GM10248 (cell line): ENCODE measurements at regions not wholly inside any gene's neighbourhood (a gene's known extent, or its start where the extent isn't known, plus 50 kb on each side); places are given as distances from the start of the nearest gene placed in this dataset.
A peak's percentile ranks its signal among the peaks of the same experiment; 100 is the strongest.

ENCODE experiments used
- CTCF ChIA-PET: fragments of 300-600 bp; sonication (Branson Sonifier 250); formaldehyde crosslinking; extraction: SDS; loops from one replicate; lab custom pipeline; 2021; ENCODE audit warnings: antibody characterized with exemption; lab: Yijun Ruan, JAX
- POLR2A ChIA-PET: fragments of 350-650 bp; sonication (Branson Sonifier 250); formaldehyde crosslinking; extraction: SDS; loops from one replicate; lab custom pipeline; 2020; ENCODE audit warnings: antibody characterized with exemption; lab: Yijun Ruan, JAX
- DNase-seq: peaks from one replicate; pipeline ENCODE4 v3.0.0; 2012; ENCODE audit errors: extremely low spot score
- CTCF ChIP-seq: IDR thresholded peaks from 2 replicates; pipeline ENCODE4 v1.5.1; 2012; ENCODE audit warnings: mild to moderate bottlenecking, low read depth; ENCODE audit errors: extremely low read depth, missing control alignments, control extremely low read depth

- POLR2A ChIA-PET, result no interaction called here
- TF ChIP-seq CTCF, result no peak
- no peak for DNase-seq
- CTCF ChIA-PET, result interaction anchor here (0.8 kb wide), 1 partner anchor 15 kb away, joined by 3 read pairs; no protein-coding TSS in a partner anchor
These were observed 55.9 kb upstream of the ALB start for GRCh38 chr4:73348185-73348584.

- ChIA-PET CTCF (no interaction called here), POLR2A (no interaction called here)
- no peak for DNase-seq
- TF ChIP-seq CTCF, result no peak
These were observed 56.6 kb upstream of the ALB start for GRCh38 chr4:73347497-73347896.

- ChIA-PET CTCF (interaction anchor here (1.0 to 2.3 kb wide), 5 partner anchors 9 to 100 kb away, joined by 3 to 6 read pairs (median 4); no protein-coding TSS in a partner anchor), POLR2A (no interaction called here)
- no peak for TF ChIP-seq CTCF
- no peak for DNase-seq
These were observed 58.6 kb upstream of the ALB start for GRCh38 chr4:73345399-73345975.

GRCh38 chr4:73344106-73344505, 60.0 kb upstream of the ALB start:
- POLR2A ChIA-PET, result no interaction called here
- CTCF ChIA-PET, result interaction anchor here (1.9 to 4.0 kb wide), 2 partner anchors 12 to 102 kb away, joined by 6 to 20 read pairs; no protein-coding TSS in a partner anchor
- no peak for DNase-seq
- TF ChIP-seq CTCF, result no peak

- no peak for TF ChIP-seq CTCF
- POLR2A ChIA-PET, result no interaction called here
- no peak for DNase-seq
- CTCF ChIA-PET, result interaction anchor here (4.0 to 4.9 kb wide), 2 partner anchors 12 to 102 kb away, joined by 20 to 55 read pairs; no protein-coding TSS in a partner anchor
These were observed 60.7 kb upstream of the ALB start for GRCh38 chr4:73343432-73343831.

- POLR2A ChIA-PET, result no interaction called here
- CTCF ChIA-PET, result interaction anchor here (0.5 to 4.9 kb wide), 24 partner anchors 10 to 793 kb away, joined by 3 to 55 read pairs (median 4); no protein-coding TSS in a partner anchor
- DNase-seq, result peak; percentile 38
- peak; percentile 55 for TF ChIP-seq CTCF
These were observed 62.6 kb upstream of the ALB start for GRCh38 chr4:73341454-73341853.
